ENCODE measurements at regions not wholly inside any gene's neighbourhood (a gene's known extent, or its start where the extent isn't known, plus 50 kb on each side); places are given as distances from the start of the nearest gene placed in this dataset.

GRCh38 chr22:26114826-26115225 is 54.4 kb upstream of the SEZ6L start:
- TF ChIP-seq CTCF (IDR thresholded peaks at IDR 0.05 in 4 of 5, conservative IDR thresholded peaks at IDR 0.05 in 1 of 5) (no peak), POLR2A (IDR thresholded peaks at IDR 0.05) (no peak)
